Keratinocyte (primary cell): ENCODE measurements at regions not wholly inside any gene's neighbourhood (a gene's known extent, or its start where the extent isn't known, plus 50 kb on each side); places are given as distances from the start of the nearest gene placed in this dataset.

Source experiments
- DNase-seq: peaks from one replicate; pipeline ENCODE4 v3.0.0-alpha.2; 2011; ENCODE audit warnings: low read depth, missing footprints, low spot score
- FAIRE-seq: peaks from 2 replicates; lab custom pipeline; 2011; peaks lifted over from hg19 to GRCh38; lab: Jason Lieb, UNC
- H2AFZ ChIP-seq: 2 replicates; pipeline ENCODE4 v1.6.0; 2012; ENCODE audit warnings: low read length, control low read depth, inconsistent platforms; ENCODE audit not compliant: control insufficient read depth
- H3K27ac ChIP-seq: 2 replicates; pipeline ENCODE4 v1.5.1; 2011; ENCODE audit warnings: low read length; ENCODE audit not compliant: control insufficient read depth, insufficient read depth
- H3K27me3 ChIP-seq: 3 replicates; pipeline ENCODE4 v1.6.0; 2011; ENCODE audit warnings: low read length; ENCODE audit not compliant: control insufficient read depth, insufficient read depth; ENCODE audit errors: extremely low read depth
- H3K36me3 ChIP-seq, 2 experiments: 2 replicates in 1 of 2; 3 replicates in 1 of 2; pipeline ENCODE4 v1.5.1; 2011; ENCODE audit warnings: low read length in 2 of 2, mild to moderate bottlenecking in 1 of 2; ENCODE audit not compliant: control insufficient read depth in 2 of 2, insufficient read depth in 2 of 2; ENCODE audit errors: extremely low read depth in 1 of 2
- H3K4me1 ChIP-seq: 3 replicates; pipeline ENCODE4 v1.5.1; 2011; ENCODE audit warnings: low read length; ENCODE audit not compliant: control insufficient read depth, insufficient read depth; ENCODE audit errors: extremely low read depth
- H3K4me2 ChIP-seq: 3 replicates; pipeline ENCODE4 v1.6.0; 2011; ENCODE audit warnings: low read depth, low read length; ENCODE audit not compliant: control insufficient read depth, insufficient read depth; ENCODE audit errors: extremely low read depth
- H3K4me3 ChIP-seq, 3 experiments: fragments of 200-600 bp in 1 of 3; sonication (generic) in 1 of 3; 2 replicates in 2 of 3; 3 replicates in 1 of 3; pipeline ENCODE4 v1.5.1; 2011 to 2016; ENCODE audit warnings: low read length in 3 of 3, mild to moderate bottlenecking in 3 of 3, control low read depth in 2 of 3, inconsistent platforms in 1 of 3, low read depth in 1 of 3, mixed read lengths in 1 of 3, mixed run types in 1 of 3, moderate library complexity in 1 of 3; ENCODE audit not compliant: control insufficient read depth in 2 of 3, insufficient read depth in 2 of 3; ENCODE audit errors: extremely low read depth in 1 of 3
- H3K79me2 ChIP-seq: 2 replicates; pipeline ENCODE4 v1.6.0; 2012; ENCODE audit warnings: low read length; ENCODE audit not compliant: control insufficient read depth, insufficient read depth
- H3K9ac ChIP-seq: 3 replicates; pipeline ENCODE4 v1.6.0; 2011; ENCODE audit warnings: low read length; ENCODE audit not compliant: control insufficient read depth, insufficient read depth; ENCODE audit errors: extremely low read depth
- H3K9me1 ChIP-seq: 3 replicates; pipeline ENCODE4 v1.6.0; 2011; ENCODE audit warnings: low read length; ENCODE audit not compliant: control insufficient read depth, insufficient read depth; ENCODE audit errors: extremely low read depth
- H3K9me3 ChIP-seq: 2 replicates; pipeline ENCODE4 v1.5.1; 2012; ENCODE audit warnings: low read depth, low read length; ENCODE audit not compliant: control insufficient read depth
- H4K20me1 ChIP-seq: 3 replicates; pipeline ENCODE4 v1.6.0; 2011; ENCODE audit warnings: low read length; ENCODE audit not compliant: control insufficient read depth, insufficient read depth; ENCODE audit errors: extremely low read depth
- CTCF ChIP-seq, 3 experiments: IDR thresholded peaks in 1 of 3; conservative IDR thresholded peaks in 1 of 3; optimal IDR thresholded peaks in 1 of 3; 2 replicates in 2 of 3; 3 replicates in 1 of 3; pipeline versions ENCODE3 to v1.5.1; 2011; ENCODE audit warnings: low read length in 3 of 3, mild to moderate bottlenecking in 3 of 3, moderate library complexity in 2 of 3, control low read depth in 1 of 3, inconsistent platforms in 1 of 3; ENCODE audit not compliant: insufficient read depth in 2 of 3; ENCODE audit errors: extremely low read depth in 1 of 3
- EZH2 ChIP-seq: IDR thresholded peaks from one replicate; pipeline ENCODE4 v1.6.1; 2012; ENCODE audit warnings: inconsistent platforms, mild to moderate bottlenecking, low read length, moderate library complexity
- dilution Hi-C: fragments of 300-500 bp; cut with MboI; formaldehyde crosslinking; loops from one replicate; pipeline ENCODE4 v1.7.0; 2020; ENCODE audit warnings: low sequenced_read_pairs; ENCODE audit not compliant: extremely low pct_ligation_motif_present

GRCh38 chr6:14595751-14596150, 478.2 kb downstream of the CD83 start:
- no peak overlapping the region for H3K4me2 ChIP-seq
- no peak overlapping the region for H3K4me3 ChIP-seq
- H3K9ac ChIP-seq, result no peak overlapping the region
- H3K27me3 ChIP-seq, result no peaks in the 10 kb centered on the region
- H3K9me3 ChIP-seq, result no peaks in the 10 kb centered on the region
- no peaks in the 10 kb centered on the region for H3K4me1 ChIP-seq
- H3K79me2 ChIP-seq, result no peaks in the 10 kb centered on the region
- no peaks in the 10 kb centered on the region for H3K9me1 ChIP-seq
- no peak overlapping the region for H3K27ac ChIP-seq
- H2AFZ ChIP-seq, result no peak overlapping the region
- TF ChIP-seq CTCF (optimal IDR thresholded peaks at IDR 0.05 in 1 of 3, IDR thresholded peaks at IDR 0.05 in 1 of 3, conservative IDR thresholded peaks at IDR 0.05 in 1 of 3; ENCODE audit: extremely low read depth in 1 of 3, insufficient read depth in 2 of 3, low read length in 3 of 3), result no peak
- no peak for TF ChIP-seq EZH2
- no peaks in the 10 kb centered on the region for H4K20me1 ChIP-seq
- DNase-seq (no peak), FAIRE-seq (no peak)
- dilution Hi-C loops, result no loop called here
- no peaks in the 10 kb centered on the region for H3K36me3 ChIP-seq

GRCh38 chr6:14596410-14596809, 478.8 kb downstream of the CD83 start:
- DNase-seq (no peak), FAIRE-seq (peak; percentile 20)
- Histone ChIP-seq H3K4me3 (no peak overlapping the region), H3K4me1 (no peaks in the 10 kb centered on the region), H3K36me3 (no peaks in the 10 kb centered on the region), H3K4me2 (no peak overlapping the region), H3K9me1 (no peaks in the 10 kb centered on the region), H3K79me2 (no peaks in the 10 kb centered on the region), H3K27me3 (no peaks in the 10 kb centered on the region), H3K9me3 (no peaks in the 10 kb centered on the region), H3K9ac (no peak overlapping the region), H3K27ac (no peak overlapping the region), H2AFZ (no peak overlapping the region), H4K20me1 (no peaks in the 10 kb centered on the region)
- dilution Hi-C loops, result no loop called here
- TF ChIP-seq CTCF (optimal IDR thresholded peaks at IDR 0.05 in 1 of 3, IDR thresholded peaks at IDR 0.05 in 1 of 3, conservative IDR thresholded peaks at IDR 0.05 in 1 of 3; ENCODE audit: extremely low read depth in 1 of 3, insufficient read depth in 2 of 3, low read length in 3 of 3), result no peak
